Chondrocyte (in vitro differentiated cells): ENCODE measurements at regions not wholly inside any gene's neighbourhood (a gene's known extent, or its start where the extent isn't known, plus 50 kb on each side); places are given as distances from the start of the nearest gene placed in this dataset.

Source experiments
- DNase-seq: peaks from one replicate; pipeline ENCODE4 v3.0.0; 2021; ENCODE audit warnings: mixed read lengths, low spot score
- H3K27ac Mint-ChIP-seq: one replicate; pipeline ENCODE4 v1.8.0; 2021; ENCODE audit warnings: mild to moderate bottlenecking, moderate library complexity, mixed read lengths; ENCODE audit not compliant: unreplicated experiment
- H3K27me3 Mint-ChIP-seq: 2 replicates; pipeline ENCODE4 v1.8.0; 2021; ENCODE audit warnings: low read depth, mixed read lengths
- H3K36me3 Mint-ChIP-seq: 2 replicates; pipeline ENCODE4 v1.8.0; 2021; ENCODE audit warnings: low read depth, mixed read lengths
- H3K4me1 Mint-ChIP-seq: 2 replicates; pipeline ENCODE4 v1.8.0; 2021; ENCODE audit warnings: low read depth, mild to moderate bottlenecking, mixed read lengths
- H3K4me3 Mint-ChIP-seq: one replicate; pipeline ENCODE4 v1.8.0; 2021; ENCODE audit warnings: mild to moderate bottlenecking, moderate library complexity, mixed read lengths; ENCODE audit not compliant: unreplicated experiment
- H3K9me3 Mint-ChIP-seq: 2 replicates; pipeline ENCODE4 v1.8.0; 2021; ENCODE audit warnings: low read depth, mixed read lengths
- TF ChIP-seq, protein P1 (sequence below): fragments of 200-600 bp; sonication (generic); IDR thresholded peaks from 2 replicates; pipeline ENCODE4 v1.5.0; 2021; ENCODE audit warnings: antibody characterized with exemption, mild to moderate bottlenecking, moderate library complexity

DNA sequence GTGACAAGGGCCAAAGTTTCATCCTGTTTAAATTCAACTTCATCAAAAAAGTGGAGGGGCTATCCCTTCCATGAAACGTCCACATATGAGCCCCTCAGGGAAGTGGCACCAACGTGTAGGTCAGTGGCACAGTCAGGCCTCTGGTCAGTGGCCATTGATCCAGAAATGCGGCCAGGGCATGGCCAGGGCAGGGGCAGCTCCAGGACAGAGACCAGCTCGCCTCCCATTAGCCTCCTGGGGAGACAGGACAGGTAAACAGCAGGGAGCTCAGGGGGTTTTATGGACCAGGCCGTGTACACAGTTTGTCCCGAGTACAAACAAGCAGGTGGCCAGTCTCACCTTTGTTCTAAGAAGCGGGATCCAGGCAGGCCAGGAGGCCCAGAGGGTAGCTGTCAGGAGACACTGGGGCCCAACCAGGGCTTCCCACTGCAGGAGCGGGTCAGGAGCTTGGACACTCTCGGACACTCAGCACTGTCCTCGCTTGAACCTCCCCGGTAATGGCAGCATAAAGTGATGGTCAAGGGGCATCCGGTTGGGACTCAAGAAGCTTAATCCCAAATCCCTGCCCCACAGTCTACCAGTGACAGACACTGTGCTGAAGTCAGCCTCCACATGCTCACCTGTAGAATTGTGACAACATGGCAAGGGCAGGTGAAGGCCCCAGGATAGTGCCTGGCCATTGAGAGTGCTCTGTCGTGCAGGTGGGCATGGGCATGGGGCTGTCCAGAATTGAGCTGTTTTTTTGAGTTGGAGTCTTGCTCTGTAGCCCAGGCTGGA, 144.1 kb upstream of the ERRFI1 start:
- peak overlapping the region; percentile 92 for H3K27ac Mint-ChIP-seq
- TF ChIP-seq, protein P1, sequence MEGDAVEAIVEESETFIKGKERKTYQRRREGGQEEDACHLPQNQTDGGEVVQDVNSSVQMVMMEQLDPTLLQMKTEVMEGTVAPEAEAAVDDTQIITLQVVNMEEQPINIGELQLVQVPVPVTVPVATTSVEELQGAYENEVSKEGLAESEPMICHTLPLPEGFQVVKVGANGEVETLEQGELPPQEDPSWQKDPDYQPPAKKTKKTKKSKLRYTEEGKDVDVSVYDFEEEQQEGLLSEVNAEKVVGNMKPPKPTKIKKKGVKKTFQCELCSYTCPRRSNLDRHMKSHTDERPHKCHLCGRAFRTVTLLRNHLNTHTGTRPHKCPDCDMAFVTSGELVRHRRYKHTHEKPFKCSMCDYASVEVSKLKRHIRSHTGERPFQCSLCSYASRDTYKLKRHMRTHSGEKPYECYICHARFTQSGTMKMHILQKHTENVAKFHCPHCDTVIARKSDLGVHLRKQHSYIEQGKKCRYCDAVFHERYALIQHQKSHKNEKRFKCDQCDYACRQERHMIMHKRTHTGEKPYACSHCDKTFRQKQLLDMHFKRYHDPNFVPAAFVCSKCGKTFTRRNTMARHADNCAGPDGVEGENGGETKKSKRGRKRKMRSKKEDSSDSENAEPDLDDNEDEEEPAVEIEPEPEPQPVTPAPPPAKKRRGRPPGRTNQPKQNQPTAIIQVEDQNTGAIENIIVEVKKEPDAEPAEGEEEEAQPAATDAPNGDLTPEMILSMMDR, result no peak
- no peaks in the 10 kb centered on the region for H3K36me3 Mint-ChIP-seq
- H3K4me1 Mint-ChIP-seq, result peaks cover 18% of the 10 kb centered on the region
- no peak for DNase-seq
- H3K9me3 Mint-ChIP-seq, result no peaks in the 10 kb centered on the region
- H3K4me3 Mint-ChIP-seq, result no peak overlapping the region
- no peaks in the 10 kb centered on the region for H3K27me3 Mint-ChIP-seq

DNA sequence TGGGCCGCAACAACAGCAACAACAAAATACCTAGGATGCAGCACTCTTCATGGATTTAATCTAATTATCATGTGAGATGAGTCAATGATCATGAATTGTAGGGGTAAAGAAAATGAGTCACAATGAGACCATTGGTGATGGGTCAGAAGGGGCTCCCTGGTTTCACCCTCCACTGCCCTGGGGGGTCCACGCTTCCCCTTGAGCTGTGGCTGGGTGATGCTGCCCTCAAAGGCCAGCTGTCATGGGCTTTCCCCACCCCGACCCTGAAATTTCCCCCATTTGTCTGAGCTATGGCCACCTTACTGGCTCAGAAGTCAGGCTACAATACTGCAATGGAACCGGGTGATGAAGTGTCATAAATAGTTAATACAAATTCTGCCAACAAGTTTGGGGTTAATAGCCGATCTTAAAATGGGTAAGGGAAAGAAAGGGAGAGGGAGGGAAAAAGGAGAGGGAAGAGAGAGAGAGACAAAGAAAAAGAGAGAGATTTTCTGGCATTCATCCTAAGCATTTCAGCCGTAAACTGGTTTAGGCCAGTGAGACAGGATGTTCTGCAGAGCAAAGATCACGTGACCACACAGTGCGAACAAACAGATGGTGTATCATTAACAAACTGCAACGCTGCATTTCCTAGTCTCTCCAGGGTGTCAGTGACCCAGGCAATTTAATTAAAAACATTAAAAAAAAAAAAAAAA, 143.4 kb upstream of the ERRFI1 start:
- Mint-ChIP-seq H3K27me3 (no peaks in the 10 kb centered on the region), H3K4me3 (no peak overlapping the region), H3K4me1 (peaks cover 15% of the 10 kb centered on the region), H3K36me3 (no peaks in the 10 kb centered on the region), H3K27ac (peak overlapping the region; percentile 92), H3K9me3 (no peaks in the 10 kb centered on the region)
- DNase-seq, result no peak
- TF ChIP-seq, protein P1, result no peak

DNA sequence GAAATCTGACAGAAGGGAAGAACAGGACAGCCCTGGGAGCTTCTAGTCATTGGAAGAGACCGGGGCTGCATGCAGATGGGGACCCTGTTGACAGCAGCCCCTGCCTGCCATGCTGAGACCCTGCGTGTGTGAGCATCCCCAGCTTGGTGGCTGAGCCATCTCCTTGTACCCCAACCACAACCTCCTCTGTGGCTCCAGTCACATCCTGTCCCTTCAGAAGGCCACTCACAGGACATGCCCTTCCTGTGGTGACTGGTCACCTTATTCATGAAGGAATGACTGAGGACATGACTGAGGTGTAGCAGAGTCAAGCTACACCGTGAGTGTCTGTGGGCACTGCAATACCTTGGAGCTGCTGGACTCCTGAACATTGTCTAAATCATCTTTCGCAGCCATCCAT, 141.8 kb upstream of the ERRFI1 start:
- TF ChIP-seq, protein P1, result no peak
- peaks cover 11% of the 10 kb centered on the region for H3K4me1 Mint-ChIP-seq
- no peaks in the 10 kb centered on the region for H3K36me3 Mint-ChIP-seq
- H3K9me3 Mint-ChIP-seq, result no peaks in the 10 kb centered on the region
- H3K27me3 Mint-ChIP-seq, result no peaks in the 10 kb centered on the region
- H3K27ac Mint-ChIP-seq, result no peak overlapping the region
- DNase-seq, result peak; percentile 47
- no peak overlapping the region for H3K4me3 Mint-ChIP-seq

DNA sequence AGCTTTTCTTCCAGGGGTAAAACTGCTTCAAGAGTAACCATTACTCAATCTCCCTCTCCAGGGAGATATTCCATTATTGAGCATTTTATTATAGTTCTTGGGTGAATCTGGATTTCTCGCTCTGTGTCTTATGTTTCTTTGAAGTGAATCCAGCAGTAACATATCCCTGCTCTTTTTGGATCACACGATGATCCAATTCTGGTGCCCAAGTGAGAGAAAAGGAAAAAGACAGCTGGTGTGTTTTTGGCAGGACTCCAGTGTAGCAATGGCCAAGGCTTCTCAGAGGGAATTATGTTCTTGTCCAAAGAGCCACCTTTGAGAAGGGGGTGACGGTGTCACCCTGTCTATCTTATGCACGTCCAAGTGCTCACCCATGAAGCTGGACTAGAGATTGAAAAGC, 140.3 kb upstream of the ERRFI1 start:
- no peak for DNase-seq
- Mint-ChIP-seq H3K27ac (no peak overlapping the region), H3K36me3 (no peaks in the 10 kb centered on the region), H3K9me3 (no peaks in the 10 kb centered on the region), H3K4me1 (peaks cover 11% of the 10 kb centered on the region), H3K4me3 (no peak overlapping the region), H3K27me3 (no peaks in the 10 kb centered on the region)
- TF ChIP-seq, protein P1, result no peak

DNA sequence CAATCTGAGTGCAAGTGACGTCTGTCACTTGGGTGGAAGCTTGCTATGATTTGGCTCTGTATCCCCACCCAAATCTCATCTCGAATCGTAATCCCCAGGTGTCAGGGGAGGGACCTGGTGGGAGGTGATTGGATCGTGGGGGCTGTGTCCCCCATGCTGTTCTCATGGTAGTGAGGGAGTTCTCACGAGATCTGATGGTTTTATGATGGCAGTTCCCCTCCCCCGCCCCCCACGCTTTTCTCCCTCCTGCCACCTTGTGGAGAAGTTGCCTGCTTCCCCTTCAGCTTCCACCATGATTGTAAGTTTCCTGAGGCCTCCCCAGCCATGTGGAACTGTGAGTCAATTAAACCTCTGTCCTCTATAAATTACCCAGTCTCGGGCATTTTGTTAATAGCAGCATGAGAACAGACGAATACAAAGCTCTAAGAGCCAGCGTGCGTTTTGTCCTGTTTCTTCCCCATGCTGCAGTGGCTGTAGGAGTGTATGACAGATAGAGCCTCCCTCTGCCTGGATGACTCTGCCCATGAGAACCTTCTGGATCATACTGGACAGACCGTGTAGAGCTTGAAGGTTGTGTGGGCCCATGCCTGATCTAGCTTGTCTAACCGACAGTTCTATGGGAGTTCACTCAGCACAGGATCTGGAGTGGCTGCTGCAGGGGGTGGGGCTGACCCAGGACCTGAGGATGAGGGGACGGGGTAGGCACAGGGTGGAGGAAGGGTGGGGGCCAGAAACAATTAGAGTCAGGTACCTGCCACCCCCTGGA, 139.7 kb upstream of the ERRFI1 start:
- Mint-ChIP-seq H3K27me3 (no peaks in the 10 kb centered on the region), H3K4me3 (no peak overlapping the region), H3K27ac (no peak overlapping the region), H3K4me1 (peaks cover 11% of the 10 kb centered on the region), H3K36me3 (no peaks in the 10 kb centered on the region), H3K9me3 (no peaks in the 10 kb centered on the region)
- TF ChIP-seq, protein P1, result peak; percentile 60
- peak; percentile 48 for DNase-seq
